Middle frontal gyrus (tissue), 1 donor: ENCODE measurements at regions not wholly inside any gene's neighbourhood (a gene's known extent, or its start where the extent isn't known, plus 50 kb on each side); places are given as distances from the start of the nearest gene placed in this dataset.

Experiments
- DNase-seq: peaks from one replicate; pipeline ENCODE4 v3.0.0-alpha.2; 2015; ENCODE audit warnings: low spot score; ENCODE audit errors: extremely low spot score

DNA sequence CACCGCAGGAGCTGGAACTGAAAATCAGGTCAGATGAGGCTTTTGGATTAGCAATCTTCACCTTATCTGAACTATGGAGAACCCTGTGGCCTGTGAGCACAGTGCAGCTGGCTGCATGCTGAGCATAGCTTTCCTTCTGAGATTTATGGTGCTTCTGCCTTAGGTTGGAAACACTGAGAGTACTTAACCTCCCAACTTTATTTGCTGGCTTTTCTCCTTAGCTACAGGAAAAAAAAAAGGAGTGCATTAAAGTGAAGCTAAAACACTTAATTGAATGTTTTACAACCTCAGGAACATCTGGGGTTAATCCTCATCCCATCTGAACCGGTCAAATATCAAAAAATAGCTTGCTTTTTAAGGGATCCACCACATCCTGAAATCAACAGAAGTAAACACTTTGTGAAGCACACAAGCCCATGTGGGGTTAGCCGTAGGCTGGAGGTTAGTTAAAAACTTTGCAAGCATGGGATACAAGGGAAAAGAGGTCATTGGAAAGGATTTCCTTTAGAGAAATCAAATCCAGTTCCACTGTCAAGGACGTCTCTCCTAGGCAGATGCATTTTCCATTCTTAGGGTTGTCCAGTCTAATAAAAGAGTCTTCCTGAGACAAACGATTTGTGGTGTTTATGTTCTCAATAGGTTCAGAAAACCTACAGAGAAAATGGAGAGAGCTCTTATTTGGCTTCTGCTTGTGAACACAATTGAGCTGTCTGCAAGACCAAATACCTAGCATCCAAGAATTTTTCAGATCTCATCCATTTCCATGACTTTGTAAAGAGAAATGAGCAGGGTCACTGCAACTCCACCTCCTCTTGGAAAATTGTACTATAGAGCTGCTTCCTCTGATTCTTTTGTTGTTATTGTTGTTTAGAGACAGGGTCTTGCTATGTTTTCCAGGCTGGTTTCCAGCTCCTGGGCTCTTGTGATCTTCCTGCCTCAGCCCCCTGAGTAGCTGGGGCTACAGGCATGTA, 470.4 kb upstream of the IGFBP3 start:
- no peak for DNase-seq

DNA sequence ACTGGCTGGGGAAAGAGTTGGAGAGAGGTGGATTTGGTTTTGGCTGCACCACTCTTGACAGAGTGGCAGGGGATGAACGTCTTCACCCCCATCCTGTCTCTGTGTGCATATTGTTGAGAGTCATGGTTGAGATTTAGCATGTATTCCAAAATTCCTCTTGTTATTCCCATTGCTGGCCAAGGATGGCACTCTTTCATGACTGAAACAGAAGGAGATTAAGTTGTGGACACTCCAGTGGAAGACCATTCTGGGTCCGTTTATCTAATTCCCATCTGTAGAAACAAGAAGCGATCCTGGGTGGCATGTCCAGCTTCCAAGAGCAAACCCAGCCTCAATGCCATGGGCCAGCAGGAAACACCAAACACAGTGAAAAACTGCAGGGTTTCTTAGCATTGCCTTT, 469.0 kb upstream of the IGFBP3 start:
- DNase-seq = no peak

DNA sequence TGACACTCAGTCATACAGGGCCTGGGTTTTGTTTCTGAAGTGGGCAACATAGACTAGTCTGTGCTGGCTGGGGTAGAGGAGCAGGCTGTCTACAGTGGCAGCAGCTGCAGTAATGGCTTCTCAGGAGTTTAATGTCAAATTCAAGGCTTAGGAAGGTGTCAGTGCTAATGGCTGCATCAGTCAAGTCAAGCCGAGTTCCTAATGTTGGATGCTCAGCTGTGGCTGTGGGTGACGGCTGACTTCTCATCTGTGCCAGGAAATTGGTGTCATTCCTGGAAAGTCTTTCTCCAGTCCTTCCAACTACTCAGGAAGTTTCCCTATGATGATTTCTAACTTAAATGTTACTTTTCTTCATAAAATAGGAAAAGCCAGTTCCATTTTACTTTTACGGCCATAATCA, 468.1 kb upstream of the IGFBP3 start:
- DNase-seq = no peak

DNA sequence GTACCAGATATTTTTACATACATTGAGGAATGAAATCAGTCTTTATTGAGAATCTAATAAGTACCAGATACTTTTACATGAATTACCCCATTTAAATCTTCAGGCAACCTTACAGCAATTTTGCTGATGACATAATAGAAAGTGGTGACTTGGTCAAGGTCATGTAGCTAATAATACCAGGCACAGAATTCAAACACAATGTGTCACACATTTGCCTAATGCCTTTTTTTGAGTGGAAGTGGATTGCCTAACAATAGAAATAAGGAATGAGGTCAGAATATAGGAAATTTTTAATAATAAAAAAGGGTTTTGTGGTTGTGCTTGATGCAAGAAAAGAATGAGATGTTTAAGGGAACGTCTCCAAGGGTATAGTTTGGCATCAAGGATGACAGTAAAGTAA, 466.6 kb upstream of the IGFBP3 start:
- no peak for DNase-seq

DNA sequence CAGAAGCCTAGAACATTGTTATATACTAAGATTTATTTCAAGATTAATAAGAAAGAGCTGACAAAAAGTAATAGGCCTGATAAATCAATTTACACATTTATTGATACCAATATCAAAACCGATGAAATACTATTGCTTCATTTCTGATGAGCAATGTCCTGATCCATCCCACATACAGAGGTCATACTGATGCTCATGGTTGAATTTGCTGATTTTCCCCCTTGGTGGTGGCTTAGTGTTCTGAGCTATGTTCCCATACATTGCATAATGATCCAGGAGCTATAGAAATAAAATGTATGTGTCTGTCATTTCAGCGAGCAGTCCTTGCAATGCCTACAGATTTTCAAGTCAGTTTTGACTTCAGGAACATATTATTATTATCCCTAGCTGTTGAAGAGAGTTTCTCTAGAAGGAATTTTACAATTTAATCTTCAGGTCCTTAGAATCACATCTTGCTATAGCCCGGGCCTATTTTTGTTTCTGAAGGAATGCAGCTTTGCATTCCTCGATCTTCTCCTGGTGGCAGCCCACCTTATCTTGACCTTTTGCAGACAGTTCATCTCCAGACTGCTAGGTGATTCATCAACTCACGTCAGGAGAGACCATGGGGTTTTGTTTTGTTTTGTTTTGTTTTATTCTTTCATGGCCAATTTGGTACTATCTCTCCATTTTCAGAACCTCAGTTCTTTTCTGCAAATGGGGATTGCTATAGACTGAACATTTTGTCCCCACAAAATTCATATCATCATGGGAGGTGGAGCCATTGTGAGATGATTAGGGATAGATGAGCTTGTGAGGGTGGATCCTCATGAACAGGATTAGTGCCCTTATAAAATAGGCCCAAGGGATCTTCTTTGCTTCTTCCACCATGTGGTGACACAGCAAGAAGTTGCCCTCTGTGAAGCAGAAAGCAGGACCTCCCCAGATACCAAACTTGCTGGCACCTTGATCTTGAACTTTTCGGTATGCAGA, 465.6 kb upstream of the IGFBP3 start:
- no peak for DNase-seq

DNA sequence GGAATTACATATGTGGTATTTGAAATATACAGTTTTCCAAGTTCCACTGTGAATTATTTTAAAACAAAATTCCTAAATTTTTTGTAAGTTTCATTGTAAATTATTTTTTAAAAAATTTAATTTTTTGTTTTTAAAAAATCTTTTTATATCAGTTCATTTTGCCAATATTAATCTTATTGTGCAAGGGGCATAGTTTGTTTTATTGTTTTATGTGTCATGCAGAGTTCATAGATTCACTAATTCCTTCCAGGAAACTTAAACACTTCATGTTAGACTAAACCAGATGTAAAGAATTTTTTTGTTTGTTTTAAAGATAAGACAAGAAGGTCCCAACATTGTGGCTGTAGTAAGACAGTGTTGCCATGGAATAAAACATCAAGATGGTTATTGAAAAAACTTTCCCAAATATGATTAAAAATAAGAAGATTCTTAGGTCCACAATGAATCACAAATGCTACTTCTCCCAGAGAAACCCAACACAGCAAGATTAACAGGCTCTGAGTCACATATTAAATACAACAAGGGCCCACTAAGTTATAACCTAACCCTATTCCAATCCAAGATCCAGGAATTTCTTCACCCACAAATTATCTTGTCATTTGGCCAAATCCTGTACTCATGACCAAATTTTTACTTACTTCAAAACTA, 464.7 kb upstream of the IGFBP3 start:
- DNase-seq = no peak

DNA sequence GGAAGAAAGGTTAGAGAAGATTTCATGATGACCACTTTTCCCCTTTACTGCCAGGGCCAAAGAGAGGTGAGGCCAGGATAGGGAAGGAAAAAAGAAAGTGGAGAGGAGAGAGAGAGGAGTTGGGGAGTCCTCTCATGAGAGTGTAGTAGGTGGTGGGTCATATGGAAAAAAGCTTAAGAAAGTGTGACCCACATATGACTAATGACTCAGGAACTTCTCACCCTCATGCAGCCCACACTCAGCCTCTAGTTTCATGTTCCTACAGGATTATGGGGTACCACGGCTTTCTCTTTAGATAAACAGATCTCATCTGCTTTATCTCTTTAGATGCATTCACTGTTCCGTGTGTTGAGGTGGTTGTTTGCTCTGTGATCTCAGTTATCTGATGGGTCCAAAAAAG, 462.5 kb upstream of the IGFBP3 start:
- no peak for DNase-seq

DNA sequence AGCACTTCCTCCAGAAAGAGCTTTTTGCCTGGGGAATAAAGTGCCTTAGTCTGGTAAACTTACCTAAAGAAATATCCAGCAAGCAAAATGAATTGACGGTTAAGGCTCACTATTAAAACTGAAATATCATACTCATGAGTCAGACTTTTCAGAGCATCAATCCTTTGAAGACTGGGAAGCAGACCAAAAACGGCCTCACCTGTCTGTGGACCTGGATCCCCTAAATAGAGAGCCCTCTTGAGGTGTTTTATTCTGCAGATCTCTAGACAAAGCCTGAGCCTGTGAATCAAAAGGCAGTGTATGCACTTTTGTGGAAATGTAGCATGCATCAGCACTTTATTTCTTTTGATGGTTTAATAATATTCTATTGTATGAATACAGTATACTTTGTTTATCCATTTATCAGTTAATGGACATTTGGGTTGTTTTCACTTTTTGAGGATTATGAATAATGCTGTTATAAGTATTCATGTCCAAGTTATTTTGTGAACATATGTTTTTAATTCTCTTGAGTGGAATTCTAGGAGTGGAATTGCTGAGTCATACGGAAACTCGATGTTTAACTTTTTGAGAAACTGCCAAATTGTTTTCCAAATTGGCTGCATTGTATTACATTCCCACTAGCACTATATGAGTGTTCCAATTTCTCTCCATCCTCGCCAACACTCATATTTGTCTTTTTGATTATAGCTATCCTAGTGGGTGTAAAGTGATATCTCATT, 449.0 kb upstream of the IGFBP3 start:
- no peak for DNase-seq

DNA sequence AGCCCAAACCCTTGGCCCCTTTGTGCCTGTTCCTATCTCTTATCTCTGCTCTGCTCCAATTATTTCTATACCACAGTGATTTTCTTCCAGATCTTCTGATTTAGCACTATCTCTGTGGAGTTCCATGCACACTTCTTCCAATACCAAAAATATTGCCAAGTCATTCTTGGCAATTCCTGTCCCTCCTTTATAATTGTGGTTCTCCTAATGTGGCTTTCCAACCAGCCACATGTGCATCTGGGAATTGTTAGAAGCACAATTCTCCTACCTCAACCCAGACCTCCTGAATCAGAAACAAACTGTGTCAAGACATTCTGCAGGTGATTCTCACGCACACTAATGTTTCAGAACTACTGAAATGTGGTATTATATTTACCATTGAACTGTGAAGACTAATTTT, 447.8 kb upstream of the IGFBP3 start:
- no peak for DNase-seq

DNA sequence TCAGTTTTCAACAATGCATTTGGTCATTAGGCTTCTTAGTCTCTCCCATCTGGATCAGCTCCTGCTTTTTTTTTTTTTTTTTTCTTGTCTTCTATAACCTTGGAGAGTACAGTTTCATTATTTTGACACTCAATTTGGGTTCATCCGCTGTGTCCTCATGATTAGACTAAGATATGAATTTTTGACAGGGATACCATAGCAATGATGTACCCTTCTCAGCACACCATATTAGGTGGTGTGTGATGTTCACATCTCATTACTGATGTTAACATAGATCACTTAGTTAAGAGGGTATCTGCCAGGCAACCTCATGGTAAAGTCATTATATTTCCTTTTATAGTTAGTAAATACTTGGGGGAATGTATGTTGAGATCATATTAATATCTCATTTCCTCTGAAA, 445.5 kb upstream of the IGFBP3 start:
- DNase-seq = no peak

DNA sequence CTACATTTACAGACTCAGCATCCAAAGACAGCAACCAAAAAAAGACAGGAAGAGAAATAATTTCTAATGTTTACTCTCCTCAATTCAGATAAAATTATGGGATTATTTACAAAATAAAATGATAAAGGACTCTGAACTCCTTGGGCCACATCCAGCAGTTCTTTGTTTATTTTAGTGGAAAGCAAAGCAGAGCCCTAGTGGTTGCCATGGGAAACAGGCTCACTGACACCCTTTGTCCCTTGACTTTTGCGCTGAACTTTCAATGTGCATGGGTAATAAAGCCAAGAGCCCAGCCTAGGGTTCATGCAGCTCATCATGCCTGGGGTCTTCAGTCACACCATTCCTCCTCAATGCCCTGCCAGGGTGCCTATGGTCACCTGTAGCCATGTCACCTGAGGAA, 442.6 kb upstream of the IGFBP3 start:
- no peak for DNase-seq

DNA sequence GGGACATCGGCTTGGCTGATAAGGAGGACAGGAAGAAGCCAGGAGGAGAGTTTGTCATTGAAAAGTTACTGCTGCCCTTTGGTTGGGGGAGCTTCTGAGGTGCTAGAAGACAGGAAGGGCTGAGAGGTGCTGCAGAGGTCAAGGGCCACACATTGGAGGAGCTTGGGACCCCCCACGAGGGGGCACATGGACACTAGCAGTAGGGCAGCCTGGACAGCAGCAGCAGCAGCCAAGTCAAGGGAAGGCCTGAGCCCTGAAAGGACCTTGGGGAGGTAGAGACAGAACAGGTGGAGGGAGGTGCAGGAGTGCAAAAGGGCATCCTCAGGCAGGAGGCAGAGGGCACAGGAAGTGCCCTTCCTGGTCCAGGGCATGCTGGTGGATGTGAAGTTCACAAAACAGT, 439.7 kb upstream of the IGFBP3 start:
- no peak for DNase-seq

DNA sequence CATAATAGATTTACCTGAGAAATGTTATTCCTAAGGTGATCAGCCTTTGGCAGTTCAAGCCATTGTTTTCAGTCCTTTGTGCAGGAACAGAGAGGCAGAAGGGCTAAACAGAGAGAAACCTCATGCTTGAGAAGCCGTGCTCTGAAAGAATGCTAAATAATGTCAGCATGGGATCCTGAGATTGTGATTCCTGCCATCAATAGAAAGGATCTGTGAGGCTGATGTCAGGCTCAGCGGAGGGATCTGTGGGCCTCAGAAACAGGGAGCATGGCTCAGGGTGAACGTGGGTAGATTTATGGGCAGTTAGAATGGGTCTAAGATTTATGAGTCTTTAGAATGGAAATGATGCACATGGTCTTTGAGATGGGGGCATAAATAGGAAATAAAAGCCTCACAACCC, 439.2 kb upstream of the IGFBP3 start:
- no peak for DNase-seq

DNA sequence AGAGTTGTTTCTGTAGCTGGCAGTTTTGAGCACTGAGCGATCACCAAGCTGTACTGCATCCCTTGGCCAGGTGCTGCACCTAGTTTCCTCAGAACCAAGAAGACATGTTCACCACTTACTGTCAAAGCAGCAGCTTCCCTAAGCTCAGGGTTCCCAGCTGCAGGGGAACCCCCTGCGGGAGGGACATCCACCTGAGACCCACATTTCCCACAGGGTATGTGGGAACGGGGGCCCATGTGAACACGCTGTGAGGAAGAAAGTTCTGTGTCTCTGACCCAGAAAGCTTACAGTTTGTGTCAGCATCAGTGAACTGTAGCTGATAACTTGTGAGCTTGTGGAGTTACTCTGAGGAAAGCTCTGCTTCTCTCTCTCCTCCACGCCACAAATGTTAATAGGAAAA, 436.8 kb upstream of the IGFBP3 start:
- DNase-seq = no peak

DNA sequence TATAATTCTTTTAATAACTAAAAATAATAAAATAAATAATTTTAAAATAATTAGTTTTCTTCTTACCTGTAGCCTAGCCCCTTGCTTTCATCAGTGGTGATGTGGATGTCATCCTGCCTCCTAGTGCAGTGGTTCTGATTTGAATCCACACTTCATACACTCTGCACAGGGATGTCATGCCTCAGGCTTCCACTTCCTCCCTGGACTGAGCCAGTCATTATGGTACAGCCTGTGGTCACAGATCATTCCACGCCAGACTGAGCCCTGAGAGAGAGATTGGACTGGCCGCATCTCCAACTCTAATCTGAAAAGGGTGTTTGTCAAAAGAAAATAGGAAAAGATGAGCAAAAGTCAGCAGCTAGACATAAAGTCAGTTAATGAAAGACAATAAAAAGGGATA, 436.2 kb upstream of the IGFBP3 start:
- DNase-seq = no peak

DNA sequence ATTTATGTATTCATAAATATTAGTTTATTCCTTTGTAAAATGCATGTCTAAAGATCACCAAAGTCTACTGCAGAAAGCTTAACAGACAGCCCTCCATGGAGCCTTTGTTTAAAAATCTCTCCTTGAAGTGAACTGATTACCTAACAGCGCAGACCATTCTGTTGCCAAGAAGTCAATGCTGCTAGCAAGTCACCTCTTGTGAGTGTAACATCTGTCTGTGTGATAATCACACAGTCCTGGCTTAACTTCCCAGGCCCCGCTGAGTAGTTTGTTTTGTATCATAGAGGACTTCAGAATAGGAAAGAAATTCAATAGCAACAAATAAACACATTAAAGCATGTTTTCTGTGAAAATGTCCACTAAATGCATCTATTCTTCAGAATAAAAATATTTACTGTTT, 435.3 kb upstream of the IGFBP3 start:
- no peak for DNase-seq

DNA sequence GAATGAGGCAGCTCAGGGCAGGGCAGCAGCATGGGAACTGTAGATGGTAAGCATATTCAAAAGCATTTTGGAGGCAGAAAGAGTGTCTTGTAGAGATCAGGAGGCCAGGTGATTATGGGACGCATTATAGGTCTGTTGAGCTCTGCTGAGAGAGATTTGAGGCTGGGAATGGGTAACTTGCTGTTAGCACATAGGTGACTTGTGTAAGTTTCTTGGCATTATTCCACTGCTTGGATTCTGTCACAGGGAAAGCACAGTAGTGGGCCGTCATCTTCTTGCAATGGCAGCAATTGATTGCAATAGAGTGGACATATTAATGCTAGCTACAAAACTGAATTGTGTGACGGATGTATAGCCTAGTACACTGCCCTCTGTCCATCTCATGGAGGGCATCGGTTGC, 434.3 kb upstream of the IGFBP3 start:
- no peak for DNase-seq

DNA sequence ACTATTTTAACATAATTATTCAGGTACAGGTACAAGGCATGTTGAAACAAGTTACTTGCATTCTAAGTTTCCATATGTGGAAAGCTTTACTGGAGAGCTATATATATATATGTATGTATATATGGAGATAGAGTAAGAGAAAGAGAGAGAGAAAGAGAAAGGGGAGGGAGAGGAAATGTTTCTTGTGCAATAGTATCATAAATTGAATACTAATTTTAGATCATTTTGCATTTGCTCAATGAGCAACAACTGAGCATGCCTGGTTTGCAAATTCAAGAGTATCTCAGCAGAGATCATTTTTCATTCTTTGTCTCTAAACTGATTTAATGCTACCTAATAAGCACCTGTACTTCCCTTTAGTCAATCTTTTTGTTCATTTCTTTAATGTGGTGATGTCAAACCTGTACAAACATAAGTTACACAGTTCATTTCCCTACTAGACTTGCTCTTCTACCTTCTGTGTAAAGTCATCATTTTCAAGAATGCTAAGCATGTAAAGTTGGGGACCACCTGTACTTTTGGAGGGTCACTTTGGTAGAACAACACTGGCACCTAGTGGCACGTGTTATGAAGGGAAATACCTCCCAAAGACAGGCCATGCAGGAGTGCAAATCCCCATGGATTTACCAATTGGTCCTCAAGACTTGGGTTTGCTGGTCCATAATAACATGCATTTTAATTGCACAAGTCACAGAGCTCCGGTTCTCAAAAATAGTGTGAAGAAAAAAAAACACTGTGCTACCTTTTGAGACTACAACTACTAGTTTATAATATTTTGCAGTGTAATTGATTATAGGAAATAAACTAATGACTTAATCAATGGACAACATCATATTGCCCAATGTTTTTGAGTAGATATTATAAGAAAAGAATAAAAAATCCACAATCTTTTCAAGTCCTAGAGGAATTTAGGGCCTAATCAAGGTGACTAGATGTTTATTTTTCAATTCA, 431.2 kb upstream of the IGFBP3 start:
- DNase-seq = peak; percentile 5

DNA sequence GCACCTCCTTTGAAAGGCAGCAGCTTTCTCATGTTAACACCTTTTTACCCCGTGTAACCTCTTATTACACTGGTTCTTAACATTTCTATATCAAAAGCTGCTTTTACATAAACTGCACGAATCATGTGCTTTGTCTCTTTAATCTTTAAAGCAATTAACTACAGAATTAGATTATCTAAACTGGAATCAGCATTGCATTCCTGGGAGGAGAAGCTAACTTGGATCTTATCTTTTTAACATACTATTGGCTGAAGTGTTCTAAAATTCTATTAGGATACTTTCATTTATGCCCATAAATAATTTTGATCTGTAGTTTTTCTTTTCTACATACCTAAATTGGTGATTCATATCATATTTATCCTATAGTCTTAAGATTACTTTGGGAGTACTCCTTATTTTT, 428.4 kb upstream of the IGFBP3 start:
- DNase-seq = no peak

DNA sequence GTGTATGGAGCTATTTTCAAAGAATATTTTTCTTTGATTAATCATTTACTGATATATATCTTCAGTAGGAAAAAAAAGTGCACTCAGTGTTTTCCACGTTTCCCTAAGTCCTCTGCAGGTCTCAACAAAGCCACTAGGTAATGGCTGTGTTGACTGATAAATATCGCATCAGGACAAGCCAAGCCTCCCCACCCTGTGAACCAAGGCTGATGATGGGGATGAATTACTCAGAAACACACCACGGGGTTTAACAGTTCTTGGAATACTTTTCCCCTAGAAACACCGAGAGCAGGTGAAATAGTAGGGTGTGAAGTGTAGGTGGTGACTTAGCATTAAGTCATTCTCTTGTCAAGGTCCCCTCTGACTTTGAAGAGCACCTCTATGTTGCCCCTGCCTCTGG, 423.5 kb upstream of the IGFBP3 start:
- no peak for DNase-seq
